HG03095 (cell line): ENCODE measurements at regions not wholly inside any gene's neighbourhood (a gene's known extent, or its start where the extent isn't known, plus 50 kb on each side); places are given as distances from the start of the nearest gene placed in this dataset.
A peak's percentile ranks its signal among the peaks of the same experiment; 100 is the strongest.

ENCODE experiments used
- ATAC-seq: cut with Tn5 transposase; IDR thresholded peaks from one replicate; pipeline ENCODE4 v1.9.1; 2021; ENCODE audit warnings: moderate library complexity; ENCODE audit not compliant: unreplicated experiment

GRCh38 chr2:136482006-136482405 lies 283.3 kb upstream of the THSD7B start:
- ATAC-seq: no peak

GRCh38 chr2:136479696-136480095 lies 285.6 kb upstream of the THSD7B start:
- ATAC-seq: no peak

GRCh38 chr2:136468799-136469369 lies 296.5 kb upstream of the THSD7B start:
- ATAC-seq: no peak

- no peak for ATAC-seq
Observed at GRCh38 chr2:136452528-136452927, 312.8 kb upstream of the THSD7B start.

- no peak for ATAC-seq
Observed at GRCh38 chr2:136448986-136449780, 316.2 kb upstream of the THSD7B start.

- ATAC-seq: no peak
Observed at GRCh38 chr2:136448432-136448831, 316.9 kb upstream of the THSD7B start.

DNA sequence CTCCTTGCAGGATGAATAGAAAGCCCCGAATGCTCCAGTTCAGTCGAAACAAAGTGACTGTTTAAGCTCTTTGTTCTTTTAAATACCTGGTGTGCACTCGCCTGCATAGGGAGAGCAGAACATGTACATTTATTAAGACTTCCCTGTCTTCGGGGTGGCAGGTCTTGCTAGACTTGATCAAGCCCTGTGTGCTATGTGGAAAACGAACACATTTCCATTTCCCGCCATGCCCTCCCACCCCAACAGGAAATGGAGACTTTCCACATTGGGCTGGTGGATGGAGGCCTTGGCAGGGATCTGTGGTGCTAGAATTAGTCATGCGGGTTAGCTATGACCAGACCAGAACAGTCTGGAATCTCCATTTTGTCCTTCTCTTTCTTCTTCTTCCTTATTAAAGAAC lies 321.0 kb upstream of the THSD7B start:
- no peak for ATAC-seq

DNA sequence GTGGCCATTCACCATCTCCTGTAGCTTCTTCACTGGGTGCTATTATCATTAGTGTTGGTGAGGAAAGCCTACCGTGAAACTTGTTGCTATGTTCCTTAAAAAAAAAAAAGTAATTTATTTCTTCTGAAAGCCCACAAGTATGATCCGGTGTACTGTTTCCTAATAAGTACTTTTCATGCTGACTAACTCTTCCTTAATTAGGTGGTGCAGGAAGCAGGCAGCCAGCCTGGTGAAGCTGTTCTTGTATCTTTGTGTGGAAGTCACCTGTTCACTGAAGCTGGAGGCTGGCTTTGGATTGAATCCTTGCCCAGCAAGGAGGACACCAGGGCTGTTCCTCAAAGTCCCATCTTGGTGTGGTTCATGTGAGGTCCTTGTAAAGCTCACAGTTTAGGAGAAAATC lies 321.7 kb upstream of the THSD7B start:
- ATAC-seq: no peak

DNA sequence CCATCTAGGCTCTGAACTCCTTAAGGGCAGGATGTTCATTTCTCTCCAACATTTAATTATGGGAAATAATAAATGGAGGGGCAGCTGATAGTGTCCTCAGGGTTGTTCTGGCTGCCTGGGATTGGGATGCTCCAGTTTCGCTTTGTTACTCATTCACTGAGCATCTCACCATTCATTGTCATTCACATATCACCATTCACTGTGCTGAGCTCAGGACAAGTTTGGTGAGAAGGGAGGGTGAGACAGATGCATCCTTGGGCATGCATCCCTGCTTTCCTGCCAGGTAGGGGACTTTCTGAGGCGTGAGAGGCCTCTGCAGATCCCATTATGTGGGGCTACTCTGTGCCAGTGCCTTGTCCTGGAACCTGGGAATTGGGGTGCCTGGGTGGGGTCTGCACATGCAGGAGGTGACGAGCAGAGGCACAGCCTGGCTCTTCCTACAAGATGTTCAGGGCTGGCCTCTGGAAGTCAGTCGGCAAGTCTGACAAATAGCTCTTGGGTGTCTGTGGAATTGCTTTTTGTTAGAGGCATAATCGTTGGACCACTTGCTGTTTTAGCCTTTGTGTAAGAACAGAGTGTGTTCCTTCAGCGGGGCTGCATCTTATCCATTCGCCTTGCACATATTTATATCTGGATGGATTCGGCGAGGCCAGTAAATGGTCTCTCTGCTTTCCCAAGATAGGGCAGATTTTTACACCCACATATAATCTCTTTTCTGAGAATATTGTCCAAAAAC lies 323.2 kb upstream of the THSD7B start:
- ATAC-seq: no peak

GRCh38 chr2:136439064-136439676 lies 321.2 kb upstream of the CXCR4 start:
- no peak for ATAC-seq

DNA sequence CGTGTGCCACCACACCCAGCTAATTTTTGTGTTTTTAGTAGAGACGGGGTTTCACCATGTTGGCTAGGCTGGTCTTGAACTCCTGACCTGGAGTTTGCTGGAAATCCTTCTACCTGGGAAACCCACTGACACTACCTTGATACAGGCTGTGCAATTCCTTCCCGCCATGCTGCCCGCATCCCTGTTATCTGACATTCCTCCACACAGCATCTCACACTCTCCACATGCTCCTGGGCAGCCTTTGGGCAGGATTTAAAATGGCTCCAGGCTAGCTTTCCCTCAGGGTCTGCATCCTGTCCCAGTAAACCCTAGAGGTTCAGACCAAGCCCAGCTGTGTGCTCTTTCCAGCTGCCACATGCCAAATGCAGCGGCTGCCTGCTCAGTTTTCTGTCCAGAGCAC lies 319.5 kb upstream of the CXCR4 start:
- no peak for ATAC-seq

DNA sequence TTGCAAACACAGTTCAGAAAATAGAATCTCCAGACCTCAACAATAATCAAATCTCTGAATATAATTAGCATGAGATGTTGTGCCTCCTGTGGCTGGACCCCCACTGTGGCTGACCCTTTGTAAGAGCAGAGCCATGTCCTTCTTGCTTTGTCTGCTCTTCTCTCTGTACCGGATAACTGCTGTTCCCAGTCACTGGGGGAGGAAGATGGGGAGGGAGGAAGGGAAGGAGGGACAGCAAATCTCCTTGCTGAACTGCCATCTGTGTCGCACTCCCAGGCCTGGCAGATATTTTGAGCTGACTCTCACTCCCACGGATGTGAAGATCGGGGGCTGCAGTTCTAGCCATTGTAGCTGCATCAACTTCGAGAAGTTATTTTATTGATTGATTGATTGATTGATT lies 319.0 kb upstream of the CXCR4 start:
- no peak for ATAC-seq

- ATAC-seq: no peak
Observed at GRCh38 chr2:136434251-136434715, 316.3 kb upstream of the CXCR4 start.

DNA sequence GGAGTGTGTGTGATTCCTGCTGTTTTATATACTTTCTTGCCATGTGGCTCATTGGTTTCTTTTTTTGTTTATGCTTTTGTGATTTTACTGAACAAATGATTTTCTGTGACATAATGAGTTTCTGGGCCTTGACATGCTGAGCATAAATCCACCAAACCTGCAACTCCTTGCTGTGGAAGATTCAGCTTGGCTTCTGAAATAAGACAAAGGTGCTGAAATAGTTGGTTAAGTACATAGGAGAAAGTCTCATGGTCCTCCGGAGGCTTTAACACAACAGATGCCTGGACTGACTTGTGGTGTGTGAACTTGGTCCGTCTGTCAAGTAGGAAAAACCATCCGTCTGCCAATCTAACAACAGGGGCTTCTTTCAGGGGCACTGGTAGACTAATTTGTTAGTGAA lies 315.3 kb upstream of the CXCR4 start:
- ATAC-seq: no peak

DNA sequence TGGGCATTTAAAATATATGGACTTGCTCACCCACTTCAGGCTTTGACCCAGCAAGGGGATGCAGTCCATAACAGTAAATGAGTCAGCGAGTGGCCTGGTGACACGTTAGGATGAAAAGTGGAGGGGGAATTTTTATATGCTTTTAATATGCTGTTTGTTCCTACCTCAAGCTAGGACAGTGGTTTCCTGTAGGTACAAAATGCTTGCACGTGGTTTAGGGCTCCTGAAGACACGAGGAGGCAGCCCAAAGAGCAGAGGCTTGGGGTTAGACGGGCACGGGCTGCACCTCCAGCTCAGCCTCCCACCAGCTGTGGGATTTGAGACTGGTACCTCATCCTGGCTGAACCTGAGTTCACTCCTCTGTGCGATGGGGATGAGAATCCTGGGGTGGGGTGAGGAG lies 306.2 kb upstream of the CXCR4 start:
- no peak for ATAC-seq

GRCh38 chr2:136423516-136423996 lies 305.6 kb upstream of the CXCR4 start:
- peak; percentile 97 for ATAC-seq

GRCh38 chr2:136422512-136422911 lies 304.6 kb upstream of the CXCR4 start:
- no peak for ATAC-seq

- no peak for ATAC-seq
Observed at GRCh38 chr2:136420346-136420745, 302.4 kb upstream of the CXCR4 start.

- ATAC-seq: no peak
Observed at GRCh38 chr2:136411946-136412345, 294.0 kb upstream of the CXCR4 start.

GRCh38 chr2:136410673-136411072 lies 292.7 kb upstream of the CXCR4 start:
- no peak for ATAC-seq

GRCh38 chr2:136408795-136409194 lies 290.8 kb upstream of the CXCR4 start:
- ATAC-seq: no peak
